ENCODE measurements at regions not wholly inside any gene's neighbourhood (a gene's known extent, or its start where the extent isn't known, plus 50 kb on each side); places are given as distances from the start of the nearest gene placed in this dataset.
A peak's percentile ranks its signal among the peaks of the same experiment; 100 is the strongest.

GRCh38 chr10:91345716-91346115, 64.4 kb upstream of the HECTD2 start:
- no peak for DNase-seq (ENCODE audit: low spot score)
- in situ Hi-C loops (cut with MboI; ENCODE audit: low sequenced_read_pairs, unreplicated experiment), result no loop called here
- TF ChIP-seq CTCF (IDR thresholded peaks at IDR 0.05; ENCODE audit: borderline replicate concordance, control extremely low read depth, extremely low read depth, insufficient read depth, missing control alignments), result no peak

- TF ChIP-seq CTCF (IDR thresholded peaks at IDR 0.05; ENCODE audit: borderline replicate concordance, control extremely low read depth, extremely low read depth, insufficient read depth, missing control alignments), result no peak
- DNase-seq (ENCODE audit: low spot score), result no peak
- in situ Hi-C loops (cut with MboI; ENCODE audit: low sequenced_read_pairs, unreplicated experiment), result no loop called here
These were observed 62.6 kb upstream of the HECTD2 start for GRCh38 chr10:91347529-91347928.

- in situ Hi-C loops (cut with MboI; ENCODE audit: low sequenced_read_pairs, unreplicated experiment), result no loop called here
- DNase-seq (ENCODE audit: low spot score), result no peak
- TF ChIP-seq CTCF (IDR thresholded peaks at IDR 0.05; ENCODE audit: borderline replicate concordance, control extremely low read depth, extremely low read depth, insufficient read depth, missing control alignments), result no peak
These were observed 60.8 kb upstream of the HECTD2 start for GRCh38 chr10:91349381-91349780.

- in situ Hi-C loops (cut with MboI; ENCODE audit: low sequenced_read_pairs, unreplicated experiment), result no loop called here
- DNase-seq (ENCODE audit: low spot score), result no peak
- no peak for TF ChIP-seq CTCF (IDR thresholded peaks at IDR 0.05; ENCODE audit: borderline replicate concordance, control extremely low read depth, extremely low read depth, insufficient read depth, missing control alignments)
These were observed 59.5 kb upstream of the HECTD2 start for GRCh38 chr10:91350651-91351081.

GRCh38 chr10:91352760-91353159, 57.4 kb upstream of the HECTD2 start:
- in situ Hi-C loops (cut with MboI; ENCODE audit: low sequenced_read_pairs, unreplicated experiment), result no loop called here
- no peak for TF ChIP-seq CTCF (IDR thresholded peaks at IDR 0.05; ENCODE audit: borderline replicate concordance, control extremely low read depth, extremely low read depth, insufficient read depth, missing control alignments)
- DNase-seq (ENCODE audit: low spot score), result no peak

GRCh38 chr10:91354166-91355075, 55.7 kb upstream of the HECTD2 start:
- in situ Hi-C loops (cut with MboI; ENCODE audit: low sequenced_read_pairs, unreplicated experiment), result no loop called here
- TF ChIP-seq CTCF (IDR thresholded peaks at IDR 0.05; ENCODE audit: borderline replicate concordance, control extremely low read depth, extremely low read depth, insufficient read depth, missing control alignments), result no peak
- peak; percentile 18 for DNase-seq (ENCODE audit: low spot score)
